ENCODE measurements at regions not wholly inside any gene's neighbourhood (a gene's known extent, or its start where the extent isn't known, plus 50 kb on each side); places are given as distances from the start of the nearest gene placed in this dataset.
A peak's percentile ranks its signal among the peaks of the same experiment; 100 is the strongest.

- peaks cover 39% of the 10 kb centered on the region for H3K4me1 Mint-ChIP-seq (ENCODE audit: low read depth)
- H3K4me3 Mint-ChIP-seq: no peak overlapping the region
- no peaks in the 10 kb centered on the region for H3K9me3 Mint-ChIP-seq
- no peak for TF ChIP-seq CTCF (IDR thresholded peaks at IDR 0.05)
- DNase-seq: no peak
- no peaks in the 10 kb centered on the region for H3K36me3 Mint-ChIP-seq (ENCODE audit: low read depth)
- H3K27ac Mint-ChIP-seq: no peak overlapping the region
- no peaks in the 10 kb centered on the region; the same call in 1 of the 2 replicates for H3K27me3 Mint-ChIP-seq (ENCODE audit: insufficient read depth)
Measured at GRCh38 chr11:131095511-131096185, 179.4 kb upstream of the SNX19 start.

DNA sequence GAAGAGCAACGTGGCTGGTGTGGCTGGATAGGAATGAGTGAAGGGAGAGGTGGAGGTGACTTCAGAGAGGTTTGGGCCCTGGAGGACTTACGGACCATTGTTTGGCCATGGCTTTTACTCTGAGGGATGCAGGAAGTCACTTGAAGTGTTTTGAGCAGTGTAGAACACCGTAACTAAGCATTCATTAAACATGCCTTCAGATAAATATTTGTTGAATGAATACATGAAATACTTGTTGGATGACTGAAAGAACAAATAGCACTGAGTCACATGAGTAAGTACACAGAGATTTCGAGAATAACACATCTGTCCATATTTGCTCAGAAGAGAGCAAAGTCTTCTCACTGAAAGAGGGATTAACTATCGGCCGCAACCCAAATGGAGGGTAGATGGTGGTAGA is 182.7 kb upstream of the SNX19 start:
- Mint-ChIP-seq H3K36me3 (ENCODE audit: low read depth) (no peaks in the 10 kb centered on the region), H3K27ac (peak overlapping the region; percentile 94), H3K4me1 (ENCODE audit: low read depth) (peaks cover 50% of the 10 kb centered on the region), H3K4me3 (peak overlapping the region; percentile 22; the same call in 1 of the 2 replicates), H3K9me3 (no peaks in the 10 kb centered on the region), H3K27me3 (ENCODE audit: insufficient read depth) (no peaks in the 10 kb centered on the region; the same call in 1 of the 2 replicates)
- TF ChIP-seq CTCF (IDR thresholded peaks at IDR 0.05): no peak
- DNase-seq: peak; percentile 79

GRCh38 chr11:131099746-131100145 is 183.5 kb upstream of the SNX19 start:
- H3K36me3 Mint-ChIP-seq (ENCODE audit: low read depth): no peaks in the 10 kb centered on the region
- H3K27ac Mint-ChIP-seq: peak overlapping the region; percentile 94
- DNase-seq: no peak
- H3K4me1 Mint-ChIP-seq (ENCODE audit: low read depth): peaks cover 50% of the 10 kb centered on the region
- peak overlapping the region; percentile 14 for H3K4me3 Mint-ChIP-seq
- no peak for TF ChIP-seq CTCF (IDR thresholded peaks at IDR 0.05)
- no peaks in the 10 kb centered on the region for H3K9me3 Mint-ChIP-seq
- no peaks in the 10 kb centered on the region; the same call in 1 of the 2 replicates for H3K27me3 Mint-ChIP-seq (ENCODE audit: insufficient read depth)

- Mint-ChIP-seq H3K27me3 (ENCODE audit: insufficient read depth) (no peaks in the 10 kb centered on the region; the same call in 1 of the 2 replicates), H3K4me3 (peak overlapping the region; percentile 52), H3K27ac (peak overlapping the region; percentile 79), H3K36me3 (ENCODE audit: low read depth) (peaks cover 5% of the 10 kb centered on the region; the same call in 1 of the 2 replicates), H3K9me3 (no peaks in the 10 kb centered on the region), H3K4me1 (ENCODE audit: low read depth) (peaks cover 47% of the 10 kb centered on the region)
- peak; percentile 78 for DNase-seq
- no peak for TF ChIP-seq CTCF (IDR thresholded peaks at IDR 0.05)
Measured at GRCh38 chr11:131108760-131109159, 192.5 kb upstream of the SNX19 start.

DNA sequence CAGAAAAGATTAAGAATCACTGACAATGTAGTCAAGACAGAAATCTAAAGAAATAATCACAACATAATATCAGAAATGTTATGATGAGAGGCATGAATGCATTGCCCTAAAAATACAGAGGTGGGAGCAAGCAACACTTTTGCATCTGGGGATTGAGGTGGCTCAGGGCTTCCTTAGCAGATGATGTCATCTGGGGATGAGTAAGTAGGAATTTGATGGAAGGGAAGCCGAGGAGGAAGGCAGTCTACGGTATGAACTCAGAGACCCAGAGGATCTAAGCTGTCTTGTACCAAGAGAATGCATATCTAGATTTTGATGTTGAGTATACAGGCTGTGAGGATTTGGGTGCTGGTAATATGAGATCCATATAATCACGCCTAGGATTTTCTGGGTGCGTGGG is 193.0 kb upstream of the SNX19 start:
- H3K4me1 Mint-ChIP-seq (ENCODE audit: low read depth): peaks cover 50% of the 10 kb centered on the region
- peak overlapping the region; percentile 52 for H3K4me3 Mint-ChIP-seq
- peak overlapping the region; percentile 79 for H3K27ac Mint-ChIP-seq
- TF ChIP-seq CTCF (IDR thresholded peaks at IDR 0.05): no peak
- no peaks in the 10 kb centered on the region; the same call in 1 of the 2 replicates for H3K27me3 Mint-ChIP-seq (ENCODE audit: insufficient read depth)
- H3K36me3 Mint-ChIP-seq (ENCODE audit: low read depth): peaks cover 5% of the 10 kb centered on the region; the same call in 1 of the 2 replicates
- no peaks in the 10 kb centered on the region for H3K9me3 Mint-ChIP-seq
- peak; percentile 71 for DNase-seq
